H1 (cell line): ENCODE measurements at regions not wholly inside any gene's neighbourhood (a gene's known extent, or its start where the extent isn't known, plus 50 kb on each side); places are given as distances from the start of the nearest gene placed in this dataset.

Experiments used
- CTCF ChIA-PET: fragments of 300-600 bp; sonication (Branson Sonifier 250); formaldehyde crosslinking; loops from one replicate; lab custom pipeline; 2021; ENCODE audit not compliant: partially characterized antibody; lab: Charles Lee
- POLR2A ChIA-PET: fragments of 300-600 bp; sonication (Branson Sonifier 250); formaldehyde crosslinking; loops from one replicate; lab custom pipeline; 2021; ENCODE audit warnings: inconsistent platforms; ENCODE audit not compliant: partially characterized antibody; lab: Charles Lee
- DNase-seq, 2 experiments: peaks; one replicate each; pipeline versions ENCODE4 v3.0.0 to v3.0.0-alpha.2; 2010 to 2022; ENCODE audit warnings: low spot score in 2 of 2, low read depth in 1 of 2, mixed read lengths in 1 of 2
- FAIRE-seq: peaks from 2 replicates; lab custom pipeline; 2011; peaks lifted over from hg19 to GRCh38; lab: Jason Lieb, UNC
- H2AFZ ChIP-seq: 2 replicates; pipeline ENCODE4 v1.8.1; 2012; ENCODE audit warnings: low read length, inconsistent platforms
- H2AK5ac ChIP-seq: 2 replicates; pipeline ENCODE4 v1.6.1; 2013; ENCODE audit warnings: low read depth, low read length
- H2BK120ac ChIP-seq: replicated peaks from 2 replicates; pipeline ENCODE3; 2013; ENCODE audit warnings: low read depth, low read length, inconsistent platforms
- H2BK12ac ChIP-seq: 2 replicates; pipeline ENCODE4 v1.6.1; 2013; ENCODE audit warnings: low read depth, low read length
- H2BK15ac ChIP-seq: 2 replicates; pipeline ENCODE4 v1.6.1; 2013; ENCODE audit warnings: low read length
- H2BK20ac ChIP-seq: 2 replicates; pipeline ENCODE4 v1.6.1; 2013; ENCODE audit warnings: low read length
- H2BK5ac ChIP-seq: 2 replicates; pipeline ENCODE4 v1.6.1; 2013; ENCODE audit warnings: low read depth, low read length
- H3K14ac ChIP-seq: 2 replicates; pipeline ENCODE4 v1.6.1; 2013; ENCODE audit warnings: inconsistent platforms; ENCODE audit not compliant: insufficient read length
- H3K18ac ChIP-seq: 2 replicates; pipeline ENCODE4 v1.6.1; 2013; ENCODE audit warnings: low read length; ENCODE audit errors: extremely low read depth
- H3K23ac ChIP-seq: 2 replicates; pipeline ENCODE4 v1.6.1; 2013; ENCODE audit warnings: inconsistent platforms; ENCODE audit not compliant: insufficient read length
- H3K23me2 ChIP-seq: 2 replicates; pipeline ENCODE4 v1.6.1; 2013; ENCODE audit warnings: low read depth, low read length
- H3K27ac ChIP-seq: 2 replicates; pipeline ENCODE4 v1.6.1; 2011; ENCODE audit warnings: low read depth, low read length, inconsistent platforms
- H3K27me3 ChIP-seq, 4 experiments: replicated peaks in 1 of 4; 1 replicate in 1 of 4; 2 replicates in 3 of 4; pipeline versions ENCODE4 v1.6.1 to v1.8.1; 2011 to 2013; ENCODE audit warnings: low read length in 3 of 4, mild to moderate bottlenecking in 3 of 4, inconsistent platforms in 2 of 4, mixed read lengths in 2 of 4, moderate library complexity in 1 of 4; ENCODE audit not compliant: control insufficient read depth in 3 of 4, insufficient read depth in 3 of 4; ENCODE audit errors: extremely low read depth in 1 of 4
- H3K36me3 ChIP-seq, 4 experiments: 2 replicates each; pipeline versions ENCODE4 v1.6.1 to v1.8.1; 2011 to 2013; ENCODE audit warnings: mild to moderate bottlenecking in 4 of 4, low read length in 3 of 4, moderate library complexity in 2 of 4, control low read depth in 1 of 4, inconsistent platforms in 1 of 4; ENCODE audit not compliant: insufficient read depth in 4 of 4, control insufficient read depth in 2 of 4
- H3K4ac ChIP-seq: replicated peaks from 2 replicates; pipeline ENCODE3; 2013; ENCODE audit warnings: low read length, low read depth, mixed read lengths, inconsistent platforms; ENCODE audit not compliant: insufficient read length
- H3K4me1 ChIP-seq, 4 experiments: replicated peaks in 1 of 4; 1 replicate in 1 of 4; 2 replicates in 3 of 4; pipeline versions ENCODE4 v1.6.1 to v1.8.1; 2011 to 2013; ENCODE audit warnings: low read length in 3 of 4, inconsistent platforms in 2 of 4, mixed read lengths in 1 of 4; ENCODE audit not compliant: insufficient read depth in 4 of 4, control insufficient read depth in 3 of 4
- H3K4me2 ChIP-seq, 2 experiments: 2 replicates each; pipeline versions ENCODE4 v1.6.1 to v1.8.1; 2011 to 2013; ENCODE audit warnings: low read depth in 2 of 2, low read length in 2 of 2, control low read depth in 1 of 2, inconsistent platforms in 1 of 2, mild to moderate bottlenecking in 1 of 2; ENCODE audit not compliant: insufficient read depth in 1 of 2
- H3K4me3 ChIP-seq, 4 experiments: fragments of 200-600, 300-600 bp in 1 of 4; sonication (generic), shearing (Covaris generic), sonication (Bioruptor Twin) in 1 of 4; 2 replicates each; pipeline versions ENCODE4 v1.5.1 to v1.8.1; 2011 to 2016; ENCODE audit warnings: low read length in 4 of 4, low read depth in 3 of 4, control low read depth in 2 of 4, inconsistent platforms in 2 of 4, mild to moderate bottlenecking in 2 of 4, mixed read lengths in 1 of 4, moderate library complexity in 1 of 4; ENCODE audit not compliant: insufficient read depth in 2 of 4; ENCODE audit errors: extremely low read depth in 1 of 4
- H3K56ac ChIP-seq: replicated peaks from 2 replicates; pipeline ENCODE3; 2013; ENCODE audit warnings: low read depth, mild to moderate bottlenecking, mixed read lengths, low read length, inconsistent platforms; ENCODE audit not compliant: insufficient read length
- H3K79me1 ChIP-seq: 2 replicates; pipeline ENCODE4 v1.6.1; 2013; ENCODE audit warnings: low read depth, low read length, control low read depth
- H3K79me2 ChIP-seq, 2 experiments: 2 replicates each; pipeline versions ENCODE4 v1.6.1 to v1.8.1; 2012 to 2013; ENCODE audit warnings: low read length in 2 of 2, mild to moderate bottlenecking in 2 of 2, inconsistent platforms in 1 of 2; ENCODE audit not compliant: insufficient read depth in 2 of 2, control insufficient read depth in 1 of 2
- H3K9ac ChIP-seq, 4 experiments: replicated peaks in 1 of 4; 1 replicate in 1 of 4; 2 replicates in 3 of 4; pipeline versions ENCODE4 v1.6.1 to v1.8.1; 2011 to 2013; ENCODE audit warnings: low read depth in 3 of 4, low read length in 3 of 4, control low read depth in 2 of 4, mild to moderate bottlenecking in 2 of 4, moderate library complexity in 2 of 4, inconsistent platforms in 1 of 4; ENCODE audit errors: extremely low read depth in 1 of 4
- H3K9me3 ChIP-seq, 2 experiments: 2 replicates each; pipeline versions ENCODE4 v1.6.1 to v1.8.1; 2012 to 2013; ENCODE audit warnings: mild to moderate bottlenecking in 2 of 2, moderate library complexity in 2 of 2, control low read depth in 1 of 2, inconsistent platforms in 1 of 2, low read depth in 1 of 2, low read length in 1 of 2, mixed read lengths in 1 of 2; ENCODE audit not compliant: insufficient read depth in 2 of 2
- H4K20me1 ChIP-seq, 2 experiments: replicated peaks in 1 of 2; 2 replicates each; pipeline versions ENCODE3 to v1.8.1; 2011 to 2013; ENCODE audit warnings: inconsistent platforms in 2 of 2, low read length in 2 of 2, mild to moderate bottlenecking in 1 of 2; ENCODE audit not compliant: insufficient read depth in 2 of 2, control insufficient read depth in 1 of 2
- H4K5ac ChIP-seq: 2 replicates; pipeline ENCODE4 v1.6.1; 2013; ENCODE audit warnings: low read length, low read depth, mixed read lengths, inconsistent platforms; ENCODE audit not compliant: insufficient read length
- H4K8ac ChIP-seq: 2 replicates; pipeline ENCODE4 v1.8.0; 2013; ENCODE audit warnings: mild to moderate bottlenecking, moderate library complexity, low read length, inconsistent platforms; ENCODE audit not compliant: insufficient read depth; ENCODE audit errors: extremely low read depth
- H4K91ac ChIP-seq: replicated peaks from 2 replicates; pipeline ENCODE3; 2013; ENCODE audit warnings: low read length, mixed read lengths, inconsistent platforms; ENCODE audit not compliant: insufficient read length
- JUND ChIP-seq: IDR thresholded peaks from 2 replicates; pipeline ENCODE4 v1.6.1; 2011; ENCODE audit warnings: mild to moderate bottlenecking, improper control_type of control experiment, low read length
- SUZ12 ChIP-seq: fragments of 200-600 bp; sonication (generic); IDR thresholded peaks from 2 replicates; pipeline ENCODE4 v1.6.1; 2012; ENCODE audit warnings: mild to moderate bottlenecking, inconsistent platforms, low read length, moderate library complexity, mixed read lengths
- TCF12 ChIP-seq: IDR thresholded peaks from 2 replicates; pipeline ENCODE4 v1.6.1; 2011; ENCODE audit warnings: low read depth, mild to moderate bottlenecking, low read length
- WGBS, 2 experiments: shearing (Covaris generic) in 1 of 2; methylation state at CpG; one replicate each; pipeline versions ENCODE4 v1.1.6 to v1.1.7; 2013 to 2015; ENCODE audit warnings: low lambda C conversion rate in 2 of 2, mixed read lengths in 2 of 2, inconsistent platforms in 1 of 2, low coverage in 1 of 2, missing lambda C conversion rate in 1 of 2; ENCODE audit not compliant: insufficient replicate concordance in 2 of 2, insufficient coverage in 1 of 2, insufficient read length in 1 of 2; ENCODE audit errors: extremely low coverage in 1 of 2, missing lambda C conversion rate in 1 of 2; 5-methylcytosine and 5-hydroxymethylcytosine counted together
- TF ChIP-seq, protein P1 (sequence below): IDR thresholded peaks from 2 replicates; pipeline ENCODE4 v1.6.1; 2011; ENCODE audit warnings: low read length, improper control_type of control experiment

DNA sequence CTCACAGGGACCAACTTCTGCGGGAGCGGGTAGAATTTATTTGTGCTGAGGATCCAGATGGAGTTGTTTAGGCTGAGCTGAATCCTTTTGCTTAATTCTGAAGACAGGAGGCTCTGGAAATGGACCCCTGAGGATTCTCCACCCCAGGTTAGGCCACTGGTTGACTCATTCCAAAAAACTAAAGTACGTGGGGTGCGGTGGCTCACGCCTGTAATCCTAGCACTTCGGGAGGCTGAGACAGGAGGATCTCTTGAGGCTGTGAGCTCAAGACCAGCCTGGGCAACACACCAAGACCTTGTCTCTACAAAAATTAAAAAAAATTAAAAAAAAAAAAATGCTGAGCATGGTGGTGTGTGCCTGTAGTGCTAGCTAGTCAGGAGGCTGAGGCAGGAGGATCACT is 76.3 kb upstream of the MAP1LC3B2 start:
- Histone ChIP-seq H3K4me1 (no peaks in the 10 kb centered on the region; a peak in 1 of 7 replicates), H3K9ac (no peak overlapping the region), H3K9me3 (peaks cover 0 to 2% of the 10 kb centered on the region in 2 experiments; a peak in 1 of 4 replicates), H2BK20ac (no peak overlapping the region), H3K18ac (no peak overlapping the region), H4K5ac (no peak overlapping the region), H2BK120ac (no peak overlapping the region), H3K4ac (no peak overlapping the region), H3K23me2 (no peaks in the 10 kb centered on the region), H4K91ac (no peak overlapping the region), H4K8ac (no peak overlapping the region), H3K79me2 (no peaks in the 10 kb centered on the region), H2BK12ac (no peak overlapping the region), H3K14ac (no peak overlapping the region), H3K27ac (no peak overlapping the region), H2BK15ac (no peak overlapping the region), H3K79me1 (no peaks in the 10 kb centered on the region), H4K20me1 (no peaks in the 10 kb centered on the region), H3K4me3 (no peak overlapping the region), H2BK5ac (no peak overlapping the region), H3K36me3 (no peaks in the 10 kb centered on the region), H3K4me2 (no peak overlapping the region), H2AK5ac (no peak overlapping the region), H3K27me3 (no peaks in the 10 kb centered on the region), H3K56ac (no peak overlapping the region), H2AFZ (no peak overlapping the region), H3K23ac (no peak overlapping the region)
- no peak for DNase-seq
- no peak for FAIRE-seq
- WGBS, 2 experiments = 90% methylated on average over 6 of the region's 6 CpGs; no CpG with 5 or more reads in 1 of the 2 experiments
- no peak for TF ChIP-seq JUND
- TF ChIP-seq, protein P1, sequence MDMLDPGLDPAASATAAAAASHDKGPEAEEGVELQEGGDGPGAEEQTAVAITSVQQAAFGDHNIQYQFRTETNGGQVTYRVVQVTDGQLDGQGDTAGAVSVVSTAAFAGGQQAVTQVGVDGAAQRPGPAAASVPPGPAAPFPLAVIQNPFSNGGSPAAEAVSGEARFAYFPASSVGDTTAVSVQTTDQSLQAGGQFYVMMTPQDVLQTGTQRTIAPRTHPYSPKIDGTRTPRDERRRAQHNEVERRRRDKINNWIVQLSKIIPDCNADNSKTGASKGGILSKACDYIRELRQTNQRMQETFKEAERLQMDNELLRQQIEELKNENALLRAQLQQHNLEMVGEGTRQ = no peak
- TF ChIP-seq TCF12 = no peak
- no peak for TF ChIP-seq SUZ12
- ChIA-PET POLR2A (interaction anchor here (0.9 to 1.0 kb wide), 2 partner anchors 10 to 11 kb away, joined by 3 read pairs; no protein-coding TSS in a partner anchor), CTCF (interaction anchor here (0.6 to 2.1 kb wide), 4 partner anchors 99 to 229 kb away, joined by 3 to 9 read pairs (median 3); no protein-coding TSS in a partner anchor)
